Ovary (tissue), 7 donors: ENCODE measurements at regions not wholly inside any gene's neighbourhood (a gene's known extent, or its start where the extent isn't known, plus 50 kb on each side); places are given as distances from the start of the nearest gene placed in this dataset.
A peak's percentile ranks its signal among the peaks of the same experiment; 100 is the strongest.
"Not testable (repeated sequence)": the region's sequence is repeated elsewhere in the genome, so short reads cannot be mapped to it uniquely, and the experiment has no call there.

Experiments used
- DNase-seq, 5 donors: peaks; one replicate each; pipeline ENCODE4 v3.0.0-alpha.2; 2019 to 2020
- H3K27ac ChIP-seq, 2 donors: fragments of 200-600 bp; one replicate each; pipeline versions ENCODE4 v1.5.1 to v1.8.0; 2019 to 2022
- H3K27me3 ChIP-seq: fragments of 200-600 bp; one replicate; pipeline ENCODE4 v1.8.0; 2022
- H3K36me3 ChIP-seq: fragments of 200-600 bp; sonication (generic); one replicate; pipeline ENCODE4 v1.5.1; 2019
- H3K4me1 ChIP-seq: one replicate; pipeline ENCODE4 v1.8.1; 2013; ENCODE audit warnings: mild to moderate bottlenecking, moderate library complexity; ENCODE audit not compliant: insufficient read depth
- H3K4me3 ChIP-seq: fragments of 200-600 bp; sonication (generic); one replicate; pipeline ENCODE4 v1.5.1; 2017
- H3K9me3 ChIP-seq, 2 donors: fragments of 200-600 bp in 1 of 2; sonication (generic) in 1 of 2; one replicate each; pipeline versions ENCODE4 v1.5.1 to v1.8.1; 2013 to 2019; ENCODE audit warnings: mild to moderate bottlenecking in 1 of 2, moderate library complexity in 1 of 2
- CTCF ChIP-seq, 3 donors: fragments of 450-650 bp in 2 of 3; fragments of 200-600 bp in 1 of 3; IDR thresholded peaks; one replicate each; pipeline versions ENCODE4 v1.5.1 to v1.8.0; 2016 to 2022; ENCODE audit warnings: antibody characterized with exemption in 3 of 3, mild to moderate bottlenecking in 1 of 3
- EP300 ChIP-seq: sonication (generic); formaldehyde crosslinking; IDR thresholded peaks from one replicate; pipeline ENCODE4 v1.6.1; 2017; ENCODE audit warnings: antibody characterized with exemption
- POLR2A ChIP-seq: fragments of 450-650 bp; IDR thresholded peaks from one replicate; pipeline ENCODE4 v1.6.1; 2017; ENCODE audit warnings: antibody characterized with exemption, mild to moderate bottlenecking, moderate library complexity
- WGBS, 3 donors: extraction: QIAGEN DNeasy Blood & Tissue Kit in 1 of 3; methylation state at CpG; one replicate each; pipeline versions ENCODE4 v1.1.5 to v1.1.7; 2013 to 2017; 5-methylcytosine and 5-hydroxymethylcytosine counted together
- intact Hi-C, 4 donors: fragments of 100-400 bp; cut with DNase I; formaldehyde crosslinking; loops; one replicate each; pipeline versions ENCODE4 v1.11.0 to v1.15.1; 2022 to 2023
- donor health status: DM: no; HTN: no; CAD: no; lungs with moderate emphysema.
- donor health status: DM: no; HTN: no; CAD: no.
- donor health status: Bipolar disorder and iron deficiency.
- donor health status: DM: no; HTN: no; CAD: no.
- donor health status: DM: yes; HTN: yes; CAD: no.

DNA sequence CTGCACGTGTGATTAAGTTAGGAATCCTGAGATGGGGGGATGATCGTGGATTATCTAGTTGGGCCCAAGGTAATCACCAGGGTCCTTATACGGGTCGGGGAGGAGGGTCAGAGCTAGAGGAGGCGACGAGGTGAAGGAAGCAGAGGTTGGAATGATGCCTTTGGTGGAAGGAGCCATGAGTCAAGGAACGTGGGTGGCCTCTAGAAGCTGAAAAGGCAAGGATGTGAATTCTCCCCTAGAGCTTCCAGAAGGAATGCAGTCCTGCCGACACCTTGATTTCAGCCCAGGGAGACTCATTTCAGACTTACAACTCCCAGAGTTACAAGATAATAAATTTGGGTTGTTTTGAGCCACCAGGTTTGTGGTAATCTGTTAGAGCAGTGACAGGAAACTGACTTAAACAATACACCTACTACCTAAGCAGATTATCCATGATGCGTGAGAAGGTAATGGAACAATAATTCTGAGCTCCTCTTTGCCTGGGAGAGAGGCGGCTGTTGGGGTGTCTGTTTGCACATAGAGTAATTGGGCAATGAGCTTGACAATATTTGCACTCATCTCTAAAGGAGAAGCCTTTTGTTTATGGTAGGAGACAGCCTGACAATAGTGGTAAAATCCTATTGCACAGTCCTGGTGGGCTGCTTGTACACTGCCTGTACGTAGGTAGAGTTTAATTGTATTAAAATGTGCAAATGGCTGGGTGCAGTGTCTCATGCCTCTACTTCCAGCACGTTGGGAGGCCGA, 129.3 kb upstream of the IER5L start:
- H3K27me3 ChIP-seq = no peaks in the 10 kb centered on the region
- H3K9me3 ChIP-seq = no peaks in the 10 kb centered on the region
- H3K4me3 ChIP-seq = no peak overlapping the region
- no peaks in the 10 kb centered on the region for H3K36me3 ChIP-seq
- H3K4me1 ChIP-seq = no peaks in the 10 kb centered on the region
- H3K27ac ChIP-seq = no peak overlapping the region
- intact Hi-C loops = no loop called here
- peak in 2 of 5 donors; percentile 4 to 6 for DNase-seq
- WGBS, 3 donors = 64 to 75% (median 66%) methylated on average over 13 of the region's 13 CpGs
- TF ChIP-seq POLR2A (no peak), EP300 (no peak), CTCF (IDR thresholded peaks at IDR 0.05) (no peak)

DNA sequence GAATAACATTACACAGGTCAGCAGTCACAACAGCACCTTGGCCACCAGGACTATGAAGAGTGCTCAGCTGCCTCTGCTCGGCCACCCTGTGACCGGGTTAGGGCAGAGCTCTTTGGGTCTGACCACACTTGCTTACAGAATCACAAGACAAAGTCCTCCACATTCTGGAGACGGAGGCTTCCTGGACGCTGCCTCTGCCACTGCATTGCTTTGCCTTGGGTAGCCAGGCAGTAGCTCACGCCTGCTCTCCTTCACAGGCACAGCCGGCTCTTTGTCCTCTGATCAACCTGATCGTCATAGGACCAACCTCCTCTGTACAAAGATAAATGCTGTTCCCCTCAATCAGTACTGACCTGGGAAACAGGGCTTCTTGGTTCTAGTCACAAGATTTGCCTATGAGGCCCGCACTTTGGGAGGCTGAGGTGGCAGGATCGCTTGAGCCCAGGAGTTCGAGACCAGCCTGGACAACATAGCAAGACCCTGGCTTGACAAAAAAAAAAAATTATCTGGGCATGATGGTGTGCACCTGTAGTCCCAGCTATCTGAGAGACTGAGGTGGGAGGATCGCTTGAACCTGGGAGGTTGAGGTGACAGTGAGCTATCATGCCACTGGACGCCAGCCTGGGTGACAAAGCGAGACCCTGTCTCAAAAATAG, 128.4 kb upstream of the IER5L start:
- no peak overlapping the region for H3K4me3 ChIP-seq
- H3K4me1 ChIP-seq = no peaks in the 10 kb centered on the region
- no peaks in the 10 kb centered on the region for H3K9me3 ChIP-seq
- DNase-seq = peak in 2 of 5 donors; percentile 11 to 16
- H3K36me3 ChIP-seq = no peaks in the 10 kb centered on the region
- no peaks in the 10 kb centered on the region for H3K27me3 ChIP-seq
- TF ChIP-seq CTCF (IDR thresholded peaks at IDR 0.05) (no peak), POLR2A (no peak), EP300 (no peak)
- intact Hi-C loops = no loop called here
- no peak overlapping the region for H3K27ac ChIP-seq
- WGBS, 3 donors = 89 to 93% (median 91%) methylated on average over 13 of the region's 13 CpGs

DNA sequence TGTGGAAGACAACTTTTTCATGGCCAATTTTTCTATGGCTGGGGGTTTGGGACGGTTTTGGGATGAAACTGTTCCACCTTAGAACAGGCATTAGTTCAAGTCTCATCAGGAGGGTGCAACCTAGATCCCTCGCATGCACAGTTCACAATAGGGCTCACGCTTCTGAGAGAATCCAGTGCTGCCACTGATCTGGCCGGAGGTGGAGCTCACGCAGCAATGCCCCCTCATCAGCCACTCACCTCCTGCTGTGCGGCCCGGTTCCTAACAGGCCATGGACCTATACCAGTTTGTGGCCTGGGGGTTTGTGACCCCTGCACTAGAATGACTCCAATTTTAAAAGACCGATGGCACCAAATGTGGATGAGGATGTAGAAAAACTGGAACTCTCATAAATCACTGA, 127.2 kb upstream of the IER5L start:
- WGBS, 3 donors = 80 to 86% (median 80%) methylated on average over 8 of the region's 8 CpGs
- Histone ChIP-seq H3K27ac (no peak overlapping the region), H3K9me3 (no peaks in the 10 kb centered on the region), H3K4me3 (no peak overlapping the region), H3K4me1 (no peaks in the 10 kb centered on the region), H3K27me3 (no peaks in the 10 kb centered on the region), H3K36me3 (no peaks in the 10 kb centered on the region)
- intact Hi-C loops = no loop called here
- TF ChIP-seq CTCF (IDR thresholded peaks at IDR 0.05) = no peak
- TF ChIP-seq EP300 = no peak
- TF ChIP-seq POLR2A = no peak
- peak in 2 of 5 donors; percentile 7 to 12 for DNase-seq

- no peaks in the 10 kb centered on the region for H3K36me3 ChIP-seq
- no peak overlapping the region for H3K27ac ChIP-seq
- TF ChIP-seq POLR2A (no peak), EP300 (no peak), CTCF (IDR thresholded peaks at IDR 0.05) (no peak)
- DNase-seq = no peak
- 87 to 88% (median 87%) methylated on average over 4 of the region's 4 CpGs for WGBS, 3 donors
- H3K9me3 ChIP-seq = no peaks in the 10 kb centered on the region
- intact Hi-C loops = no loop called here
- H3K27me3 ChIP-seq = no peaks in the 10 kb centered on the region
- H3K4me1 ChIP-seq = no peaks in the 10 kb centered on the region
- no peak overlapping the region for H3K4me3 ChIP-seq
Observed at GRCh38 chr9:129301941-129302340, 123.9 kb upstream of the IER5L start.

DNA sequence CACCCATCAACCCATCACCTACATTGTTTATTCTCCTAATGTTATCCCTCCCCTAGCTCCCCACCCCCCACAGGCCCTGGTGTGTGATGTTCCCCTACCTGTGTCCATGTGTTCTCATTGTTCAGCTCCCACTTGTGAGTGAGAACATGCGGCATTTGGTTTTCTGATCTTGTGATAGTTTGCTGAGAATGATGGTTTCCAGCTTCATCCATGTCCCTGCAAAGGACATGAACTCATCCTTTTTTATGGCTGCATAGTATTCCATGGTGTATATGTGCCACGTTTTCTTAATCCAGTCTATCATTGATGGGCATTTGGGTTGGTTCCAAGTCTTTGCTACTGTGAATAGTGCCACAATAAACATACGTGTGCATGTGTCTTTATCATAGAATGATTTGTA, 118.1 kb upstream of the IER5L start:
- H3K27me3 ChIP-seq, intact Hi-C loops, H3K27ac ChIP-seq, H3K4me3 ChIP-seq, H3K36me3 ChIP-seq, H3K9me3 ChIP-seq, H3K4me1 ChIP-seq: not testable (repeated sequence)
- 83 to 91% (median 90%) methylated on average over 2 to 3 of the region's 3 CpGs for WGBS, 3 donors
- peak in 2 of 5 donors; percentile 4 to 10 for DNase-seq
